Panc1 (cell line): ENCODE measurements at regions not wholly inside any gene's neighbourhood (a gene's known extent, or its start where the extent isn't known, plus 50 kb on each side); places are given as distances from the start of the nearest gene placed in this dataset.

Experiments used
- ATAC-seq: fragments of 200-7000 bp; cut with Tn5 transposase; 2 replicates; pipeline ENCODE4 v1.9.1; 2020; ENCODE audit warnings: mild to moderate bottlenecking, moderate library complexity
- BruUV-seq: library from RNA; stranded (reverse); fragments of 400-500 nt; replicated peaks from 2 replicates; lab custom pipeline; 2021; lab: Mats Ljungman, UMichigan
- CTCF ChIA-PET: fragments of 300-600 bp; sonication (Branson Sonifier 250); formaldehyde crosslinking; loops from one replicate; lab custom pipeline; 2022; ENCODE audit warnings: antibody characterized with exemption; lab: Charles Lee
- POLR2A ChIA-PET: fragments of 300-600 bp; sonication (Branson Sonifier 250); formaldehyde crosslinking; loops from one replicate; lab custom pipeline; 2022; ENCODE audit warnings: antibody characterized with exemption; lab: Charles Lee
- DNase-seq: peaks from one replicate; pipeline ENCODE4 v3.0.0-alpha.2; 2010; ENCODE audit warnings: low read depth, low spot score
- H3K27ac ChIP-seq: 2 replicates; pipeline ENCODE4 v1.5.1; 2011; ENCODE audit warnings: mild to moderate bottlenecking, low read length, inconsistent platforms
- H3K27me3 ChIP-seq: fragments of 200-500 bp; sonication (Bioruptor generic); 2 replicates; pipeline ENCODE4 v1.6.0; 2014; ENCODE audit warnings: low read length, inconsistent platforms; ENCODE audit not compliant: control insufficient read depth, insufficient read depth
- H3K36me3 ChIP-seq: fragments of 200-500 bp; sonication (Bioruptor generic); 2 replicates; pipeline ENCODE4 v1.5.1; 2014; ENCODE audit warnings: inconsistent platforms, mild to moderate bottlenecking, low read length, moderate library complexity; ENCODE audit not compliant: control insufficient read depth, insufficient read depth
- H3K4me1 ChIP-seq: 2 replicates; pipeline ENCODE4 v1.5.1; 2011; ENCODE audit warnings: inconsistent platforms, mild to moderate bottlenecking, low read length, moderate library complexity; ENCODE audit not compliant: control insufficient read depth, insufficient read depth
- H3K4me3 ChIP-seq, 2 experiments: 2 replicates each; pipeline ENCODE4 v1.5.1; 2011 to 2012; ENCODE audit warnings: low read depth in 2 of 2, low read length in 2 of 2, mild to moderate bottlenecking in 2 of 2, inconsistent platforms in 1 of 2, moderate library complexity in 1 of 2
- H3K9me3 ChIP-seq: fragments of 200-500 bp; sonication (Bioruptor generic); 2 replicates; pipeline ENCODE4 v1.5.1; 2014; ENCODE audit warnings: low read depth, mild to moderate bottlenecking, inconsistent platforms, low read length, moderate library complexity; ENCODE audit not compliant: control insufficient read depth, insufficient read depth
- POLR2AphosphoS5 ChIP-seq: IDR thresholded peaks from 2 replicates; pipeline ENCODE4 v1.6.1; 2012; ENCODE audit warnings: mild to moderate bottlenecking, low read depth, low read length, moderate library complexity
- SIN3A ChIP-seq: IDR thresholded peaks from 2 replicates; pipeline ENCODE4 v1.6.1; 2012; ENCODE audit warnings: low read depth, mild to moderate bottlenecking, low read length, moderate library complexity, borderline replicate concordance; ENCODE audit not compliant: insufficient read depth
- TCF7L2 ChIP-seq: IDR thresholded peaks from 2 replicates; pipeline ENCODE4 v1.6.1; 2011; ENCODE audit warnings: mild to moderate bottlenecking, low read depth, low read length, inconsistent platforms
- in situ Hi-C: cut with HindIII; loops from 2 replicates; pipeline ENCODE4 v1.10.0; 2016; ENCODE audit warnings: low sequenced_read_pairs, low pct_unique_long_range_greater_than_20kb
- intact Hi-C: fragments of 100-400 bp; cut with micrococcal nuclease; formaldehyde crosslinking; loops from one replicate; pipeline ENCODE4 v1.10.0; 2022; ENCODE audit not compliant: unreplicated experiment
- TF ChIP-seq, protein P1 (sequence below), 2 experiments: IDR thresholded peaks; 2 replicates each; pipeline ENCODE4 v1.6.1; 2011 to 2012; ENCODE audit warnings: low read depth in 2 of 2, control low read depth in 1 of 2, low read length in 1 of 2, mild to moderate bottlenecking in 1 of 2, moderate library complexity in 1 of 2; ENCODE audit not compliant: insufficient read depth in 1 of 2
- TF ChIP-seq, protein P2 (sequence below): fragments of 450-650 bp; IDR thresholded peaks from 2 replicates; pipeline ENCODE4 v1.5.1; 2017; ENCODE audit warnings: mild to moderate bottlenecking

DNA sequence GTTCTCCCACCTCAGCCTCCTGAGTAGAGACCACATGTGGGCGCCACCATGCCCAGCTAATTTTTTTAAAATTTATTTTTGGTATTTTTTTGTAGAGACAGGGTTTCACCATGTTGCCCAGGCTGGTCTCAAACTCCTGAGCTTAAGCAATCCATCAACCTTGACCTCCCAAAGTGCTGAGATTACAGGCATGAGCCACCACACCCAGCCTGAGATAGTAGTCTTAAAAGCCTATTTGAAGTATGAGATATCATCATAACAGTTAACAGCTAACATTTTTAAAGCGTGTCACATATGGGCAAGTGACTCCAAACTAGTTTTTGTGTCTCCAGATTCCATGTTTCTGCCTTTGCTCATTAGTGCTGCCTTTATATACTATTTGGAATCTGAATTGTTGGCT is 74.6 kb upstream of the WSCD2 start:
- in situ Hi-C loops: no loop called here
- intact Hi-C loops: no loop called here
- H3K36me3 ChIP-seq: no peaks in the 10 kb centered on the region
- CTCF ChIA-PET: no interaction called here
- ATAC-seq (no peak), DNase-seq (no peak)
- H3K9me3 ChIP-seq: no peaks in the 10 kb centered on the region
- no TSS peak for BruUV-seq
- TF ChIP-seq, protein P1, sequence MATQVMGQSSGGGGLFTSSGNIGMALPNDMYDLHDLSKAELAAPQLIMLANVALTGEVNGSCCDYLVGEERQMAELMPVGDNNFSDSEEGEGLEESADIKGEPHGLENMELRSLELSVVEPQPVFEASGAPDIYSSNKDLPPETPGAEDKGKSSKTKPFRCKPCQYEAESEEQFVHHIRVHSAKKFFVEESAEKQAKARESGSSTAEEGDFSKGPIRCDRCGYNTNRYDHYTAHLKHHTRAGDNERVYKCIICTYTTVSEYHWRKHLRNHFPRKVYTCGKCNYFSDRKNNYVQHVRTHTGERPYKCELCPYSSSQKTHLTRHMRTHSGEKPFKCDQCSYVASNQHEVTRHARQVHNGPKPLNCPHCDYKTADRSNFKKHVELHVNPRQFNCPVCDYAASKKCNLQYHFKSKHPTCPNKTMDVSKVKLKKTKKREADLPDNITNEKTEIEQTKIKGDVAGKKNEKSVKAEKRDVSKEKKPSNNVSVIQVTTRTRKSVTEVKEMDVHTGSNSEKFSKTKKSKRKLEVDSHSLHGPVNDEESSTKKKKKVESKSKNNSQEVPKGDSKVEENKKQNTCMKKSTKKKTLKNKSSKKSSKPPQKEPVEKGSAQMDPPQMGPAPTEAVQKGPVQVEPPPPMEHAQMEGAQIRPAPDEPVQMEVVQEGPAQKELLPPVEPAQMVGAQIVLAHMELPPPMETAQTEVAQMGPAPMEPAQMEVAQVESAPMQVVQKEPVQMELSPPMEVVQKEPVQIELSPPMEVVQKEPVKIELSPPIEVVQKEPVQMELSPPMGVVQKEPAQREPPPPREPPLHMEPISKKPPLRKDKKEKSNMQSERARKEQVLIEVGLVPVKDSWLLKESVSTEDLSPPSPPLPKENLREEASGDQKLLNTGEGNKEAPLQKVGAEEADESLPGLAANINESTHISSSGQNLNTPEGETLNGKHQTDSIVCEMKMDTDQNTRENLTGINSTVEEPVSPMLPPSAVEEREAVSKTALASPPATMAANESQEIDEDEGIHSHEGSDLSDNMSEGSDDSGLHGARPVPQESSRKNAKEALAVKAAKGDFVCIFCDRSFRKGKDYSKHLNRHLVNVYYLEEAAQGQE (IDR thresholded peaks at IDR 0.05; ENCODE audit: insufficient read depth in 1 of 2, low read depth in 2 of 2, low read length in 1 of 2): no peak
- TF ChIP-seq POLR2AphosphoS5: no peak
- TF ChIP-seq, protein P2, sequence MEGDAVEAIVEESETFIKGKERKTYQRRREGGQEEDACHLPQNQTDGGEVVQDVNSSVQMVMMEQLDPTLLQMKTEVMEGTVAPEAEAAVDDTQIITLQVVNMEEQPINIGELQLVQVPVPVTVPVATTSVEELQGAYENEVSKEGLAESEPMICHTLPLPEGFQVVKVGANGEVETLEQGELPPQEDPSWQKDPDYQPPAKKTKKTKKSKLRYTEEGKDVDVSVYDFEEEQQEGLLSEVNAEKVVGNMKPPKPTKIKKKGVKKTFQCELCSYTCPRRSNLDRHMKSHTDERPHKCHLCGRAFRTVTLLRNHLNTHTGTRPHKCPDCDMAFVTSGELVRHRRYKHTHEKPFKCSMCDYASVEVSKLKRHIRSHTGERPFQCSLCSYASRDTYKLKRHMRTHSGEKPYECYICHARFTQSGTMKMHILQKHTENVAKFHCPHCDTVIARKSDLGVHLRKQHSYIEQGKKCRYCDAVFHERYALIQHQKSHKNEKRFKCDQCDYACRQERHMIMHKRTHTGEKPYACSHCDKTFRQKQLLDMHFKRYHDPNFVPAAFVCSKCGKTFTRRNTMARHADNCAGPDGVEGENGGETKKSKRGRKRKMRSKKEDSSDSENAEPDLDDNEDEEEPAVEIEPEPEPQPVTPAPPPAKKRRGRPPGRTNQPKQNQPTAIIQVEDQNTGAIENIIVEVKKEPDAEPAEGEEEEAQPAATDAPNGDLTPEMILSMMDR: no peak
- no peak for TF ChIP-seq TCF7L2
- no peak for TF ChIP-seq SIN3A
- peaks cover 4% of the 10 kb centered on the region for H3K27me3 ChIP-seq
- H3K4me1 ChIP-seq: no peaks in the 10 kb centered on the region
- POLR2A ChIA-PET: no interaction called here
- H3K4me3 ChIP-seq: no peak overlapping the region
- no peak overlapping the region for H3K27ac ChIP-seq

DNA sequence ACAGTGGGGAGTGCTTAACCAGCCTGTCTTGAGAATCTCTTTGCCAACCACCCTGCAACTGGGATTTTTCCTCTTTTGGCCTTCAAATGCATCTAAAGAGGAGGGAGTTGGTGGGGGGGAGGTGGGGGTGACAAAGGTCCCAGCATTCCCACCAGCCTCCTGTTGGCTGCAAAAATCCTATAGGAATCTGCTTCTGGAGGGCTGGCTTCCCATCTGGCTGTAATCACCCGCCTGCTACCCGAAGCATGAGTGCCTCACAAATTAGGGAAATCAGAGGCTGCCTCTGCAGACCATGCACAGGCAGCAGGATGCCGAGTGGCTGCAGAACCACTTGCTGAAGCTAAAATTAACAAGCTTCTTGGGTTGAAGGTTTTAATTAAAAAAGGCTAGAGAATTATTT is 73.9 kb upstream of the WSCD2 start:
- Histone ChIP-seq H3K36me3 (no peaks in the 10 kb centered on the region), H3K27me3 (peaks cover 7% of the 10 kb centered on the region), H3K4me1 (no peaks in the 10 kb centered on the region), H3K27ac (no peak overlapping the region), H3K4me3 (no peak overlapping the region), H3K9me3 (no peaks in the 10 kb centered on the region)
- TF ChIP-seq SIN3A: no peak
- TF ChIP-seq, protein P2: no peak
- no peak for TF ChIP-seq TCF7L2
- TF ChIP-seq, protein P1 (IDR thresholded peaks at IDR 0.05; ENCODE audit: insufficient read depth in 1 of 2, low read depth in 2 of 2, low read length in 1 of 2): no peak
- TF ChIP-seq POLR2AphosphoS5: no peak
- ChIA-PET CTCF (no interaction called here), POLR2A (no interaction called here)
- DNase-seq (no peak), ATAC-seq (no peak)
- in situ Hi-C loops: no loop called here
- BruUV-seq: no TSS peak
- intact Hi-C loops: no loop called here
